ENCODE measurements at regions not wholly inside any gene's neighbourhood (a gene's known extent, or its start where the extent isn't known, plus 50 kb on each side); places are given as distances from the start of the nearest gene placed in this dataset.

DNA sequence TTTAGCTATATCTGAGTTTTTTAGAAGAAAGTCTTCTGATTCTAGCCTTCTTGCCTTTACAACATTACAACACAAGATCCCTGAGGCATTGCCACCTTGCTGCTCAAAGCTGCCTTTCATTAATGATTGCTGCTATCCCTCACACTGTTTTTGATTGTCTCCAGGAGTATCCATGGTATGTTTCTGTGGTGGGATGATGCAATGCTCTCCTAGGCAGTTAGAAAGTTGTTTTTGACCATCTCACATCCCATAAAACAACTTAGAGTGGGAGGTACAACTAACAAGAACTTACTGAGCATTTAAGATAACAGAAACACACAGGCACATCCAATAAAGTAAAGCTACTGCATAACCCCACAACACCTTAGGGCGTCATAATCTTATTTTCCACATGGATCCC, 1156.0 kb upstream of the LRRTM3 start:
- H3K36me3 ChIP-seq (ENCODE audit: low read length) = no peaks in the 10 kb centered on the region
- H2AFZ ChIP-seq (ENCODE audit: low read depth, low read length, severe bottlenecking) = no peak overlapping the region
- no peak for TF ChIP-seq EZH2phosphoT487 (conservative IDR thresholded peaks at IDR 0.05; ENCODE audit: low read length)
- TF ChIP-seq, protein P1, sequence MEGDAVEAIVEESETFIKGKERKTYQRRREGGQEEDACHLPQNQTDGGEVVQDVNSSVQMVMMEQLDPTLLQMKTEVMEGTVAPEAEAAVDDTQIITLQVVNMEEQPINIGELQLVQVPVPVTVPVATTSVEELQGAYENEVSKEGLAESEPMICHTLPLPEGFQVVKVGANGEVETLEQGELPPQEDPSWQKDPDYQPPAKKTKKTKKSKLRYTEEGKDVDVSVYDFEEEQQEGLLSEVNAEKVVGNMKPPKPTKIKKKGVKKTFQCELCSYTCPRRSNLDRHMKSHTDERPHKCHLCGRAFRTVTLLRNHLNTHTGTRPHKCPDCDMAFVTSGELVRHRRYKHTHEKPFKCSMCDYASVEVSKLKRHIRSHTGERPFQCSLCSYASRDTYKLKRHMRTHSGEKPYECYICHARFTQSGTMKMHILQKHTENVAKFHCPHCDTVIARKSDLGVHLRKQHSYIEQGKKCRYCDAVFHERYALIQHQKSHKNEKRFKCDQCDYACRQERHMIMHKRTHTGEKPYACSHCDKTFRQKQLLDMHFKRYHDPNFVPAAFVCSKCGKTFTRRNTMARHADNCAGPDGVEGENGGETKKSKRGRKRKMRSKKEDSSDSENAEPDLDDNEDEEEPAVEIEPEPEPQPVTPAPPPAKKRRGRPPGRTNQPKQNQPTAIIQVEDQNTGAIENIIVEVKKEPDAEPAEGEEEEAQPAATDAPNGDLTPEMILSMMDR (IDR thresholded peaks at IDR 0.05; ENCODE audit: insufficient read depth, low read length, poor library complexity, severe bottlenecking) = no peak
- H3F3A ChIP-seq (ENCODE audit: insufficient read depth) = no peaks in the 10 kb centered on the region
- H3K9me3 ChIP-seq (ENCODE audit: insufficient read depth, low read length) = no peaks in the 10 kb centered on the region
- no peak overlapping the region for H3K27ac ChIP-seq (ENCODE audit: low read depth, low read length)
- no peaks in the 10 kb centered on the region for H3K79me2 ChIP-seq (ENCODE audit: insufficient read depth, low read length)
- H3K27me3 ChIP-seq (ENCODE audit: low read length) = no peaks in the 10 kb centered on the region
- H3K4me2 ChIP-seq (ENCODE audit: low read depth, low read length, poor library complexity, severe bottlenecking) = no peak overlapping the region
- no peak overlapping the region for H3K4me3 ChIP-seq (ENCODE audit: insufficient read depth, low read length, poor library complexity, severe bottlenecking)
- no peaks in the 10 kb centered on the region for H4K20me1 ChIP-seq (ENCODE audit: low read depth, low read length)
- H3K9me2 ChIP-seq (replicated peaks; ENCODE audit: insufficient read depth, low read length) = no peaks in the 10 kb centered on the region
- H3K9ac ChIP-seq (ENCODE audit: low read length) = no peak overlapping the region

DNA sequence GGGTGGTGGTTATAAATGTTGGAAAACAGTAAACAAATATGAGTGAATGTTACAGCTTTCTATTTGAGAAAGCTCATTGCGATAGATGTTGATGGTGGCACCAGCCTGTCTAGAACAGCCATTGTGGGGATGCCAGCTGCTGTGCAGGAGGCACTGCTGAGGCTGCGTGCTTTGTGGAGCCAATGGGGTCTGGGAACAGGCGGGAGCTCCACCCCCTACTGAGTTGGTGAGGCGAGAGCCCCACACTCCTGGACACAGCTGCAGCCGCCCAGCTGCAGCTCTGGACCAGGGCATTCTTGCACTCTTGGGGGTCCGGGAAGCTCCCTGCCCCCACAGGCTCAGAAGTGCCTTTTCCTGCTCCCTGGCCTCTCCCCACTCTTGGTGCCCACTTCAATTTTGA, 1147.1 kb upstream of the LRRTM3 start:
- Histone ChIP-seq H2AFZ (ENCODE audit: low read depth, low read length, severe bottlenecking) (no peak overlapping the region), H3K4me2 (ENCODE audit: low read depth, low read length, poor library complexity, severe bottlenecking) (no peak overlapping the region), H3K9me3 (ENCODE audit: insufficient read depth, low read length) (no peaks in the 10 kb centered on the region), H4K20me1 (ENCODE audit: low read depth, low read length) (no peaks in the 10 kb centered on the region), H3K9ac (ENCODE audit: low read length) (no peak overlapping the region), H3K4me3 (ENCODE audit: insufficient read depth, low read length, poor library complexity, severe bottlenecking) (no peak overlapping the region), H3K27me3 (ENCODE audit: low read length) (no peaks in the 10 kb centered on the region), H3K9me2 (replicated peaks; ENCODE audit: insufficient read depth, low read length) (no peaks in the 10 kb centered on the region), H3K36me3 (ENCODE audit: low read length) (no peaks in the 10 kb centered on the region), H3K27ac (ENCODE audit: low read depth, low read length) (no peak overlapping the region), H3K79me2 (ENCODE audit: insufficient read depth, low read length) (no peaks in the 10 kb centered on the region), H3F3A (ENCODE audit: insufficient read depth) (no peaks in the 10 kb centered on the region)
- TF ChIP-seq, protein P1 (IDR thresholded peaks at IDR 0.05; ENCODE audit: insufficient read depth, low read length, poor library complexity, severe bottlenecking) = no peak
- no peak for TF ChIP-seq EZH2phosphoT487 (conservative IDR thresholded peaks at IDR 0.05; ENCODE audit: low read length)

DNA sequence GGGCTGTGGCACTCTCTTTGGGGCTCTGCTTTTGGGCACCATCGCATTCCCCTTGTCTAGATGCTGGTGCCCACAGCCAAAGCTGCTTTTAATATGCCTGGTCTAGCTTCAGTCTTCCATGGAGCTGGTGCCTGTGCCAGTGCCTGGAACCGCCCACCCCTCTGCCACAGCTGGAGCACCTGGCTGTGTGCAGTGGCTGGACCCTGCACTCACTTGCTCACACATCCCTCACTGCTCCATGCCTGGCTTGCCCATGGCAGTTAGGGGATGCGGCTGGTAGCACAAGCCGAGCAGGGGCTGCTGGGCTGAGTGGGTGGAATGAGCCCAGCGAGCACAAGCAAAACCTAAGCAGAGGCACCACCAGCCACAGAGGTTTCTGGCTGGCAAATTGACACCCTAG, 1145.9 kb upstream of the LRRTM3 start:
- H3K4me2 ChIP-seq (ENCODE audit: low read depth, low read length, poor library complexity, severe bottlenecking) = no peak overlapping the region
- H3K9me2 ChIP-seq (replicated peaks; ENCODE audit: insufficient read depth, low read length) = no peaks in the 10 kb centered on the region
- TF ChIP-seq, protein P1 (IDR thresholded peaks at IDR 0.05; ENCODE audit: insufficient read depth, low read length, poor library complexity, severe bottlenecking) = no peak
- no peak for TF ChIP-seq EZH2phosphoT487 (conservative IDR thresholded peaks at IDR 0.05; ENCODE audit: low read length)
- H3K79me2 ChIP-seq (ENCODE audit: insufficient read depth, low read length) = no peaks in the 10 kb centered on the region
- H3K27ac ChIP-seq (ENCODE audit: low read depth, low read length) = no peak overlapping the region
- no peaks in the 10 kb centered on the region for H3K9me3 ChIP-seq (ENCODE audit: insufficient read depth, low read length)
- H2AFZ ChIP-seq (ENCODE audit: low read depth, low read length, severe bottlenecking) = no peak overlapping the region
- H3K27me3 ChIP-seq (ENCODE audit: low read length) = no peaks in the 10 kb centered on the region
- H4K20me1 ChIP-seq (ENCODE audit: low read depth, low read length) = no peaks in the 10 kb centered on the region
- no peaks in the 10 kb centered on the region for H3F3A ChIP-seq (ENCODE audit: insufficient read depth)
- no peak overlapping the region for H3K4me3 ChIP-seq (ENCODE audit: insufficient read depth, low read length, poor library complexity, severe bottlenecking)
- H3K36me3 ChIP-seq (ENCODE audit: low read length) = no peaks in the 10 kb centered on the region
- H3K9ac ChIP-seq (ENCODE audit: low read length) = no peak overlapping the region
